ENCODE measurements at regions not wholly inside any gene's neighbourhood (a gene's known extent, or its start where the extent isn't known, plus 50 kb on each side); places are given as distances from the start of the nearest gene placed in this dataset.

- TF ChIP-seq CTCF (CRISPR knock-in tag; IDR thresholded peaks at IDR 0.05) (no peak), NFIC (IDR thresholded peaks at IDR 0.05; ENCODE audit: low read length) (no peak), RBAK (CRISPR knock-in tag; IDR thresholded peaks at IDR 0.05) (no peak)
Measured at GRCh38 chr3:166274351-166275023, 437.3 kb upstream of the BCHE start.

All from HepG2 (cell line).